DMS114 treated with DMSO at 0.1 percent for 48 hours (cell line): ENCODE measurements at regions not wholly inside any gene's neighbourhood (a gene's known extent, or its start where the extent isn't known, plus 50 kb on each side); places are given as distances from the start of the nearest gene placed in this dataset.

Experiments
- DNase-seq: peaks from one replicate; lab custom pipeline; 2025; ENCODE audit not compliant: unreplicated experiment; lab: John Stamatoyannopoulos, UW

- peak; percentile 39 for DNase-seq
These were observed 130.7 kb upstream of the GPRIN3 start for GRCh38 chr4:89438102-89438831.

- peak; percentile 26 for DNase-seq
These were observed 126.9 kb upstream of the GPRIN3 start for GRCh38 chr4:89434364-89434988.

GRCh38 chr4:89427782-89428181, 120.2 kb upstream of the GPRIN3 start:
- no peak for DNase-seq

DNA sequence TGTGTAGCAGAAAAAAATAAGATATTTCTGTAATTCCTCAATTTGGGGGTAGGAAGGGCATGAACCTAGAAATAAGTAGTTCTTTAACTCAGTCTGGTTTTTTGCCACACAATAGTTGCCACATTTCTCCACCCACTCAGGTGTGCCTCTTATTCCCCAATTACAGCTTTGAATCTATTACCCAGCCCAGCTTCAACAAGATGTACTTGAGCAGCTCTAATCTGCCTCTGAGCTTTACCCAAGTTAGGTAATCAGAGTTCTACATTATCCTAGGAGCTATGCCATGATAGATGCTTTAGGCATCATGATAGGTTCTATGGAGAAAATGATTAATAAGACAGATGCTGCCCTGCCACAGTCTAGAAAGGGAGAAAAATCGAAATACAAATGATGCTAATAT, 117.4 kb upstream of the GPRIN3 start:
- no peak for DNase-seq

- DNase-seq = no peak
These were observed 114.9 kb upstream of the GPRIN3 start for GRCh38 chr4:89422441-89422990.

GRCh38 chr4:89420507-89420906, 112.9 kb upstream of the GPRIN3 start:
- DNase-seq = no peak

- DNase-seq = no peak
These were observed 111.6 kb upstream of the GPRIN3 start for GRCh38 chr4:89419111-89419695.

- DNase-seq = no peak
These were observed 109.4 kb upstream of the GPRIN3 start for GRCh38 chr4:89416960-89417359.

DNA sequence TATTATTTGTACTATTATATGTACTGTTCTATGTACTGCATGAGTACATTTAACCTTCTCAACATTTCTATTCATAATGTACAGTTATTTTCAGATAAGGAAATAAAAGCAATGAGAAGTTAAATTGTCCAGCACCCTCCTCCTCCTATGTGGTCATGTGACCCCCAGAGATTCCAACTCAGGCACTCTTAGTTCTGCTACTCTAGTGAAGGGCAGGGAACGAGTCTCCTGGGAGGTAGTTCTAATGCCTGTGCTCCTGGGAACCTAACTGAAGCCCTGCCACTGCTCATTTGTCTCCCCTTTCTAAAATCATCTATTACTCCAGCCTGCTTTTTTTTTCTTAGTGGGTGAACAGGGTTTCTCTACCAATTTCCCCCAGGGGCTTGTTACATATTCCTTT, 105.9 kb upstream of the GPRIN3 start:
- no peak for DNase-seq

DNA sequence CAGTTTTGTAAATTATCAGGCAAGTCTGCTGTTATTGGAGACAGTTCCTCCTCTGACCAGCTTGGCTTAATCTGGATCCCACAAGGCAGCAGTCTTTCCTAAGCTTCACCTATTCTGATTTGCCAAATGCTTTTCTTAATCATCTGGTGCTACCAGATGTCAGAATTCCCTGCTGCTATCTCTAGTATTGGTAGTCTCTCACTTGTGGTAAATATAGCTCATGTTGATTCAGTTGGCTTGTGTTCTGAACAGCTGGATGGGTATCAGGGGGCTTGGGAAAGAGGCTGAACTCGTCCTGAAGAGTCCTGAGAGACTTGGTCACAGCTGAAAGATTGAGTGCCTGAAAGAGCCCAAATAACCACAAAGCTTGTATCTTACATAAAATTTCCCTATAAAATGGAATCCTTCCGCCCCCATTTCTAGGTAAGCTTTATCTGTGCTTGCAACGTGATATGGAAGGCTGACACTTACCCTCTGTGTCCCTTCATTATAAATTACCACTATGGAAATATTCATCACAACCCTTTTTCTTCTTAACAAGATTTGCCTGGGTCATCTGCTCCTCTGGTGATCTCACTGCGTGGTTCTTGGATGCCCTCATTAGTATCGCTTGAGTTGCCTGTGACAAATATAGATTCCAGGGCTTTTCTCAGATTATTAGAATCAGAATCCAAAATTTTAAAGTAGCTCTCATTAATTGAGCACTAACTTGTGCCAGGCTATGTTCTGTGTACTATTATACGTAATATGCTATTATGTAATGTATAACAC, 104.1 kb upstream of the GPRIN3 start:
- DNase-seq = no peak

DNA sequence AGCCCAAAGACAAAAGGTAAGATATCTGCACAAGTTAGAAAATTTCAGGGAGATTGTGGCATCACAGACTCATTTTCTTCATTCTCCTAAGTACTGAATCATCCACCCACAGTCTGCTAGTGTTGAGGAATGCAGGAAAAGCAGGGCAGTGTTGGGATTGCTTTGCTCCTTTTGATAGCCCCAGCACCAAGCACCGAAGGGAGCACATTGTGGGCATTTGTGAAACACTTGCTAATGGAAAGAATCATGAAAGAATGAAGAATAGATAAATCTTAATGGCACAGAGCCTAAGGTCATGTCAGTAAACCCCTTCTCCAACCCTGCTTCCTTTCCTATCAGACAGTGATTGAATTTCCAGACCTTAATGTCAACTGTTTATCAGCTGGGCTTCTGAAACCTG, 103.1 kb upstream of the GPRIN3 start:
- DNase-seq = no peak

GRCh38 chr4:89404530-89404929, 96.9 kb upstream of the GPRIN3 start:
- DNase-seq = no peak

- no peak for DNase-seq
These were observed 96.2 kb upstream of the GPRIN3 start for GRCh38 chr4:89403826-89404225.

DNA sequence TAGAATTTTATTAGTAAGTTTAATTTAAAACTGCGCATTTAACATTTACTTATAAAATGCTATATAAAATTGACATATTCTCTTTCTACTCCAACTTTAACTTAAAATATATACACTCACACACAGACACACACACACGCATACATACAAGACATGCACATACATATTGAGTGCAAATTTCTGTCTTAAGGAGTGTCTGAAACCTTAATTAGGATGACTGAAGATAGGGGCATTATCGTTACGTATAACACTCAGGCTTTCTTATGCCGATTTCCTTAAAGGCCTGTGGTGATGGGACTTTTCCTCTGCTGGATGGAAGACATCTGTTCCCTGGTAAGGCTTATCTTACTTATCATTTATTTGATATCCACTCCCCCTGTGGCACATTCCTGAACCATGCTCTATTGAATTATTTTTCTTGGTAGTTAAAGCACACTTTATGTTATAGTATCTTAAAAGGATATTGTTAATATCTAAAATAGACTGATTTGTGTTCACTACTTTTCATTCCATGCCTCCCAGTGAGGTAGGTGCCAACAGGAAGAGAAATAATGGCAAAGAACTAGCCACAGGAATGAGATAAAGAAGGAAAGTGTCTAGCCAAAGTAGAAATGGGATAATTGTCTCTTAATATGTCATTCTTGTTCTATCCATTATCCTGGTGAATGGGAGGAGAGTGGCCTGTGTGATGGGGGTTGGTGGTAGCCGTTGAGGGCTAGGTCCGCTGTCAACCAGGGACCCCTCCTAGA, 92.9 kb upstream of the GPRIN3 start:
- DNase-seq = no peak

DNA sequence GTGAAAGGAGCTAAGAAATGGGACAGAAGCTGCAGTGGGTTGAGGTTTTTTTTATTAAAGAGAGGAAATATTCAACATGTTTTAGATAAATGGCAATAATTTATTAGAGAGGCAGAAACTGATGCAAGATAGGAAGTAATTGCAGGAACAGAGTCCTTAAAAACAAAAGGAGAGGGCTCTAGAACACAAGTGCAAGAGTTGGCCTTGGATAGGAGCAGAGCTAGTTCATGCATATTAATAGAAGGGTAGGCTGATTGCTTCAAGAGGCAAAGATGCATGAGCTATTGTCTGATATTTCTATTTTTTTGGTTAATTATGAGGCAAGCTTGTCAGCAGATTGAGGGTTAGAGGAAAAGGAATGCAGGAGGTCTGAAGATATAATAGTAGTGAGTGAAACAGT, 91.0 kb upstream of the GPRIN3 start:
- DNase-seq = no peak

- DNase-seq = no peak
These were observed 90.5 kb upstream of the GPRIN3 start for GRCh38 chr4:89398146-89398545.

- no peak for DNase-seq
These were observed 89.8 kb upstream of the GPRIN3 start for GRCh38 chr4:89397441-89397840.

DNA sequence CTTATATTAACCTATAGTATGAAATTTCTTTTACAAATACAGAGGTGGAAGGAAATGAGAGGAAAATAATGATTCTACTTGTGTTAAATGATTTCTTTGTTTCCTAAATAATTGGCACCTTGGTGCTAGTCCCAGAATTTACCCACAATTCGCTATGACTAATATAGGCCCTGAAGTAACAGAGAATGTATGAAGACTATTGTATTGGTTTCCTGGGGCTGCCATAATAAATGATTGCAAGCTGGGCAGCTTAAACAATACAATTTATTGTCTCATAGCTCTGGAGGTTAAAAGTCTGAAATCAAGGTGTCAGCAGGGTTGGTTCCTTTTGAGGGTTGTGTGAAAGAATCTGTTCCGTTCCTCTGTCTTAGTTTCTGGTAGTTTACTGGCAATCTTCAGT, 74.8 kb upstream of the GPRIN3 start:
- no peak for DNase-seq

GRCh38 chr4:89380980-89381379, 73.4 kb upstream of the GPRIN3 start:
- no peak for DNase-seq

DNA sequence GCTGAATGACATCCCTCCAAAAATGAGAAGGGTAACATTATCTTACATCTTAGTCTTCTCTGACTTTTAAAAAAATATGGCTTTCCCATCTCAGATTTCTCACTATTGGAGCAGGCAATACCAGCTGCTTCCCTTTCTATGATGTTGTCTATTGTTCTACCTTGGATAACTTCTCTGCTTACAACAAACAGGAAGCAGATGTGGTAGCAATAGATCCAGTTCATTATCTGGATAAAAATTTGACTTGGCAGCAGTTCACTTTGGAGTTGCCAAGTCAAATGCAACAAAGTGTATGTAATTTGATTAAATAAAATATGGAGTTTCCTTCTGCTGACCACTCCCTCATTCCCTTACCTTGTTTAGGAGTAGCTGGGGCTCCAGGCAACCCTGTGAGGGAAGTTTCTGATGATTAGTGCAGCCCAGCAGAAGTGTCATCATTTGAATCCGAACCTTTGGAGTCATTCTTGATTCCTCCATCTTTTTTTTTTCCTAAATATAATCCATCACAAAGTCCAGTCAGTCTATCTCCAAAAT, 72.0 kb upstream of the GPRIN3 start:
- DNase-seq = no peak

DNA sequence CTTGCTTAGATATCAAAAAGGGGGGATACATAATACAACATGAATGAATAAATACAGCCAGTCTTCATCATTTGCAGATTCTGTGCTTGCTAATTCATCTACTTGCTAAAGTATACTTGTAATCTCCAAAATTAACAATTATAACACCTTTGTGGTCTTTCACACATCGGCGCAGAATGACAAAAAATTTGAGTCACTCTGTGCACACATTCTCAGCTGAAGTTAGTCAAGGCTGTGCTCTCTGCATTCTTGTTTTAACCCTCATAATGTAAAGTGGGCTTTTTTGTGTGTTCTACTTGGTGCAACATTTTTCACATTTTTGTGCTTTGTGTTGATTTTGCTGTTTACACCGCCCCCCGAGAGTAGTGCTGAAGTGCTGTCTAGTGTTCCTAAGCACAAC, 65.8 kb upstream of the GPRIN3 start:
- no peak for DNase-seq
